Sciatic nerve (tissue), 2 donors: ENCODE measurements at regions not wholly inside any gene's neighbourhood (a gene's known extent, or its start where the extent isn't known, plus 50 kb on each side); places are given as distances from the start of the nearest gene placed in this dataset.

Source experiments
- ATAC-seq: fragments of 200-7000 bp; cut with Tn5 transposase; one replicate; pipeline ENCODE4 v1.9.1; 2020; ENCODE audit warnings: mild to moderate bottlenecking, moderate library complexity
- DNase-seq: peaks from one replicate; pipeline ENCODE4 v3.0.0-alpha.2; 2020; ENCODE audit warnings: low spot score
- intact Hi-C: fragments of 100-400 bp; cut with DNase I; formaldehyde crosslinking; loops from one replicate; pipeline ENCODE4 v1.14.2; 2022
- donor health status: DM: no; HTN: no; CAD: no.
- donor health status: DM: no; HTN: no; CAD: no.

GRCh38 chr1:209074575-209075250 lies 508.8 kb upstream of the CAMK1G start:
- ATAC-seq = no peak
- intact Hi-C loops = no loop called here
- no peak for DNase-seq

- intact Hi-C loops = no loop called here
- ATAC-seq (no peak), DNase-seq (no peak)
These were observed 506.8 kb upstream of the CAMK1G start for GRCh38 chr1:209076688-209077087.

DNA sequence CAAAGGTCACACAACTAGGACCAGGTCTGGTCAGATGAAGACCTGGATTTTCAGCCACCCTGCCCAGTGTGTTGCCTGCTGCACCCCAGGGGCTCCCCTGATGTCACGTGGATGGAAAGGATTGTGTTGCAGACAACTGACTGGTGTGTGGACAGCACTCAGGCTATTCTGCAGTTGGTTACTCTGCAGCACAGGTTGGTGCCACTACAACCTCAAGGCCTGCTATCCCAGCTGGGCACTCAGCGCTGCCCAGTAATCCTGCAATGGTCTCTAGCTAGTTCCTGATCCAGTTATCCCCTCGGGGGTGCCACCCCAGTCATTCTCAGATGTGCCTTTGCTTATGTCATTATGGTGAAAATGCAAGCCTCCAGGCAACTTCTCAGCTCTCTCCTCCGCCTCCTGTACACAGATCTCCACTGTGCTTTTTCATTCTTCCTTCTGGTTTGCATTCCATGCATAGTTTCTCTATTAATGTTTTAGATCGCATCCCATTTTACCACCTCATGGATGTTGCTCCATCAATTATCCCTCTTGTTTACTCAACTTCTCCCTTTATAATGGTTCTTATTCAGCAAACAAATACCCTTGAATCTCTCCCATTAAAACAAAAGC lies 503.2 kb upstream of the CAMK1G start:
- DNase-seq (no peak), ATAC-seq (no peak)
- intact Hi-C loops = no loop called here

GRCh38 chr1:209086486-209087192 lies 496.9 kb upstream of the CAMK1G start:
- intact Hi-C loops = no loop called here
- DNase-seq (no peak), ATAC-seq (no peak)

DNA sequence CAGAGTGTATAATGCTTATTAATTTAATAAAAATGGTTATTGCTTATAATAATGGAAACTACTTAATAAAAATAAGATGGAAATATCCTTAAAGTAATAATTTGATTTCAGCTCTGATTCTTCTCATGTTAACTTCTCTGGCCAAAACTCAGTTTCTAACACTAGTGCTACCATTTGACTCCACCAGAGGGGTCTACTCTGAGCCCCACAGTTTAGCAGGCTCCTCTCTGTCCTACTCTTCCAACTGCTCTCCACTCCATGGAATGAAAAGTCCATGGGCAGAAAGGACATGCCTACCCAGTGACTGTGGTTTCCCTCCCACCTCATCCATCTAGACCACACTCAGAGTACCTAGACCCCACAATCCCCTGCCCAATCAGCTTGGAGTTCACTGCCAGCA lies 489.1 kb upstream of the CAMK1G start:
- DNase-seq = no peak
- ATAC-seq = no peak
- intact Hi-C loops = no loop called here

DNA sequence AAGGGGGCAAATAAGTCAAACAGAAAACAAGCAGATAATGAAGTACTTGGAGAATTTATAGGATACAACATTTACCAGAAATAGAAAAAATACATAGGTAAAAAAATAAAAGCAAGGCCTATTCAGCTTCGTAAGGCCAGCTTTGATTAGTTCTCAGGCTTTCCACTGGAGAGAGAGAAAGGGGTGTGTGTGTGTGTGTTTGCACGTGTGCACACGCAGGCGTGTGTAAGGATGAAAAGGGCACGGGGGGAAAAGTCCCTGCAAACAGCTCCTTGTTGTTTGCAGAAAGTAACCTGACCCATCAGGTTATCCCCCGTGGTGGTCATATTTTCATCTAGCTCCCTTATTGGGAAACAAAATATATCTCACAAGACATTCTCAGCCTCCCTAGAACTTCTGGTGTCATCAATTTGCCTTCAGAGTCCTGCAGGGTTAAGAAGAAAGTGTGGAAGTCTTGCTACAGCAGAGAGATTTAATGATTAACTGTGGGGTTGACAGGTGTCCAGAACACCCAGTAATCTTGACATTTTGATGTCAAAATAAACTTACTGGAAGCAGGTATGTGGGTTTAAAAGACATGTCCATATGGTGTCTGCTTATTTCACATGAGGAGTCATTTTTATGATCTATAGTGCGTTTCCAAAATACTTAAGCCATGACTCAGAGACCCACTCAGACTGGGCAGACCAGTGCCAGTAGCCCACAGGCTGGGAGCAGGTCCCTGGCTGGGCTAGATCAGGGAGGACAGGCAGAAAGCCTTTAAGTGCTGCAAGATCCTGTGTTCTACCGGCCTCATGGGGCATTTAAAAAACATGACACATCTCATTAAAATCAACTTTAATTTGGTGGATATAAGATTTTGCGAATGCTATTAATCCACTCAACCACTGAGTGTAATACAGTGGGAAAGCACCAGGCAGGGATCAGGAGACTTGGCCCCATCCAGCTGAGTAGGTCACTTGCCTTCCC lies 487.6 kb upstream of the CAMK1G start:
- intact Hi-C loops = no loop called here
- ATAC-seq (no peak), DNase-seq (no peak)

DNA sequence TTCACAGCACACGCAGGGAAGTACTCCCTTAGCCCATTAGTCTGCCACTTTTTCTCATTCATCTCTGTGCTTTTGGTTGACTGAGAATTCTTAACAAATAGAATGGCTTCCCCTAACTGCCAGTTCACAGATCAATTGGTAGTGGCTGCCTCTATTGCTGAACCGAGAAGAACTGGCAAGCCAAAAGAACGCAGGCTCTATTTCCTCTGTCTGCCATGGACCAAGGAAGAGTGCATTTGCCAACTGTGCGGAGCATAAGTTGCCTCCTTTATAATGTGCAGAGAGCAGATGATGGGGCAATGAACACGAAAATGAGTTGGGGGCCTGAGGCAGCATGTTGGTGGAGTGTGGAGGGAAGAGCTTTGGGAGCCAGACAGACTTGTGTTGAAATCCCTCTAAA lies 483.1 kb upstream of the CAMK1G start:
- ATAC-seq = no peak
- no peak for DNase-seq
- intact Hi-C loops = no loop called here

- DNase-seq = no peak
- ATAC-seq = no peak
- intact Hi-C loops = no loop called here
These were observed 482.4 kb upstream of the CAMK1G start for GRCh38 chr1:209101106-209101505.

DNA sequence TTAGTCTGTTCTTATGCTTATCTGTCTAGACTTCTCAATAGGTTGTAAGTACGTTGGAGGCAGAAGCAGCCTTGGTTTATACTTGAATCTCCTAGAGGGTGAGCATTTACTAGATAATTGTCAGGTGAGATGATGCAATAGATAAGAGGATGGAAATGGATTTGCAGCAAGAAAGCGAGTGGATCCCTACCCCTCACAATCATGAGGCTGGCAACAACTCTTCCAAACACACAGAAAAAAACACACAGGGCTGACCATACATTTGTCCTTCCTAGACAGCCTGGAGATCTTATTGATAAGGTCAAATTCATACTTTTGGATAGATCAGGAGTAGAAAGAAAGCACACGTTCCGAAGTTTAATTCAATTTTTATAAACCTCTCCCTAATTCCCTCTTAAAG lies 481.4 kb upstream of the CAMK1G start:
- DNase-seq (no peak), ATAC-seq (no peak)
- intact Hi-C loops = no loop called here

GRCh38 chr1:209102531-209102930 lies 481.0 kb upstream of the CAMK1G start:
- ATAC-seq (no peak), DNase-seq (no peak)
- intact Hi-C loops = no loop called here

GRCh38 chr1:209103092-209103491 lies 480.4 kb upstream of the CAMK1G start:
- intact Hi-C loops = no loop called here
- DNase-seq (no peak), ATAC-seq (no peak)

GRCh38 chr1:209104646-209105045 lies 478.9 kb upstream of the CAMK1G start:
- no peak for ATAC-seq
- DNase-seq = no peak
- intact Hi-C loops = no loop called here

DNA sequence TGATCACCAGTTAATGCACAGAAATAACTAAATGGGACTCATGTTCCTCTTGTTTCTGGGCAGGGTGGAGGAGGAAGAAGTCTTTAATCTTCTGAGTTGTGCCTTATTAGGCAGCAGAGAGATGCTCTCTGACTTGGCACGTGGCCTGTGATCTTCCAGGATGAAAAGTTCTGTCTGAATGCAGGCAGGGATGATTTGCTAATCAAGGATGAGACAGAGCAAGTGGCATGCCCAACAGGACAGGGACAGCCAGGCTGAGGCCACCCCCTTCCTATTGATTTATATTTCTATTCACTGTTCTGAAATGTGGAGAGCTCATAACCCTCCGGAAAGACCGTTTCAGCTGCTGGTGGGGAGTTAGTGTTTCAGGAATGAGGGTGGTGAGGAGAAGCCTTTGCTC lies 477.8 kb upstream of the CAMK1G start:
- intact Hi-C loops = no loop called here
- no peak for ATAC-seq
- DNase-seq = no peak

DNA sequence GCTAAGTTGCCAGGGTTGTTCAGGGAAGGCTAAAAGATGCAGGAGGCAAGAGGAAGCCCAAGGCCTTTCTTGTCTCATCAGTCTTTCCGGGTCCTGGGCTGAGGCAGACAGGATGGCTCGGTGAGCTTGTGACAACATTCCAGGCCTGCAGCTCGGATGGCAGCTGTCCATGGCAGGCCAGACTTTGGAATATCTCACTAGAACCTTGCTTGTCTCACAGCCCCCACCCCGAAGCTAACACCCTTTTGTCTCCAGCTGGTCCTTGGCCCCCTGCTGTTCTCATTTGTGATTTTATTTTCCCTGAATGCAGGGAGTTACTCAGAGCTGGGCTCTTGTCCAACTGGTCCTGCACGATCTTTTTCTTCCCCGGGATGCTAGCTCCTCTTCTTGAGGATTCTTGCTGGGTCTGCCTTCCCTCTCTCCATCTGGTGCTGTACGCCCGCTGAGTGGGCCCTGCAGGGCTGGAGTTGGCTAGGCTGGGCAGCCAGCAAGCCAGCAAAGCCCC lies 477.2 kb upstream of the CAMK1G start:
- no peak for ATAC-seq
- DNase-seq = no peak
- intact Hi-C loops = no loop called here

GRCh38 chr1:209106861-209107260 lies 476.7 kb upstream of the CAMK1G start:
- ATAC-seq = no peak

DNA sequence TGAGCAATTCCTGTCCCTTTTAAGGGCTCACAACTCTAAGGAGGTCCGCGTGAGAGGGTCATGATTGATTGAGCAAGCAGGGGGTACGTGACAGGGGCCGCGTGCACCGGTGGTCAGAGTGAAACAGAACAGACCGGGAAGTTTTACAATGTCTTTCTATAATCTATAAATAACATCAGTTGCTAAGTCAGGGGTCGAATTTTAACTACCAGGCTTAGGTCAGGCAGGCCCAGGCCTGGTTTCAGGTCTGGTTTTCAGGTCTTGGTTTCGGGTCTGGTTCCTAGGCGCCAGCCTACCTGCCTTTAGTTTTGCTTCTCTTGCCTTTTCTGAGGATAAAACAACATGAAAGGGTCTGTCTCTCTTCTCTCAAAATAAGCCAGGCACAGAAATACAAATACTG lies 476.0 kb upstream of the CAMK1G start:
- no peak for DNase-seq

More at GRCh38 chr1:209106861-209107260, 476.7 kb upstream of the CAMK1G start:
- DNase-seq = no peak
- intact Hi-C loops = no loop called here

GRCh38 chr1:209109001-209109785 lies 474.3 kb upstream of the CAMK1G start:
- DNase-seq = no peak
- no peak for ATAC-seq

More for the DNA sequence above, 476.0 kb upstream of the CAMK1G start:
- ATAC-seq = no peak
- intact Hi-C loops = no loop called here

GRCh38 chr1:209113521-209113920 lies 470.0 kb upstream of the CAMK1G start:
- no peak for DNase-seq
- ATAC-seq = no peak
- intact Hi-C loops = no loop called here

More at GRCh38 chr1:209109001-209109785, 474.3 kb upstream of the CAMK1G start:
- intact Hi-C loops = no loop called here
